ENCODE measurements at regions not wholly inside any gene's neighbourhood (a gene's known extent, or its start where the extent isn't known, plus 50 kb on each side); places are given as distances from the start of the nearest gene placed in this dataset.

DNA sequence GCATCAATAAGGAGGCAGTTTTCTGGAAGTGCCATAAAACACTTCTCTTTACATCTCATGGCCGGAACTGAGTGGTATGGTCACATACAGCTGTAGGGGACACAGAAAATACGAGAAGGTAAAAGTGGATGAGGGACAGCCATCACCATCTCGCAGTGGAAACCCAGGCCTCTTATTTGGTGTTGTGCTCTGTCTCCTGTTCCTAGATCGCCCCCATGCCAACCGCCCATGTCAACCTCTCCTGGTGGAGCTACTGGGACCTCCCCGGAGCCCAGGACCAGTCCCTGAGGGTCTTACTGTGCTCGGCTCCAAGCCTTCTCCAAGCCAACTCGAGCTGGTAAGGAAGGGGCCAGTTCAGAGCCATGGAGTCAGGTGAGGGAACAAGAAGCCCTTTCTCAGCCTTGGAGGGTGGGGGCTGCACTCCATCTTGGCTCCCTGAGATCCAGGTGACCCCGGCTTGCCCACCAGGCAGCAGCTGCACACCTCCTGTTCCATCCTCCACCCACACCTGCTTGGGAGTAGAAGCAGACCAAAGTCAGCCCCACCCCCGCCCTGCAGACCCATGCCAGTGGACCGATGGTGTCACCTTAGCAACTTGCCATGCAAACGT, 149.0 kb upstream of the CST7 start:
- TF ChIP-seq CTCF (IDR thresholded peaks at IDR 0.05) (no peak), POLR2A (IDR thresholded peaks at IDR 0.05) (no peak)

Data from esophagus squamous epithelium (tissue), 4 donors.